OCI-LY3 (cell line): ENCODE measurements at regions not wholly inside any gene's neighbourhood (a gene's known extent, or its start where the extent isn't known, plus 50 kb on each side); places are given as distances from the start of the nearest gene placed in this dataset.

Experiments
- H2AFZ ChIP-seq: fragments of 200-600, 300-600 bp; shearing (Covaris generic); 2 replicates; pipeline ENCODE4 v1.6.0; 2014; ENCODE audit warnings: antibody characterized with exemption, low read depth, low read length
- H3K27ac ChIP-seq: fragments of 200-600, 300-600 bp; sonication (generic); 2 replicates; pipeline ENCODE4 v1.5.1; 2014; ENCODE audit warnings: mild to moderate bottlenecking, low read length, moderate library complexity, mixed read lengths
- H3K27me3 ChIP-seq: fragments of 200-600, 300-600 bp; sonication (generic); 2 replicates; pipeline ENCODE4 v1.6.1; 2014; ENCODE audit warnings: low read depth, low read length, mixed read lengths
- H3K36me3 ChIP-seq: fragments of 200-600, 300-600 bp; sonication (generic); replicated peaks from 2 replicates; pipeline ENCODE3; 2014; ENCODE audit warnings: low read depth, low read length, mixed read lengths
- H3K4me1 ChIP-seq: fragments of 300-600, 200-600 bp; sonication (generic); 2 replicates; pipeline ENCODE4 v1.6.1; 2014; ENCODE audit warnings: low read length, mixed read lengths
- H3K4me2 ChIP-seq: fragments of 200-600, 300-600 bp; sonication (generic); 2 replicates; pipeline ENCODE4 v1.6.1; 2014; ENCODE audit warnings: low read length, mixed read lengths
- H3K4me3 ChIP-seq: fragments of 300-600, 200-600 bp; sonication (generic); 2 replicates; pipeline ENCODE4 v1.5.1; 2014; ENCODE audit warnings: antibody characterized with exemption, mild to moderate bottlenecking, low read length, moderate library complexity
- H3K79me2 ChIP-seq: fragments of 300-600, 200-600 bp; shearing (Covaris generic); 2 replicates; pipeline ENCODE4 v1.6.1; 2014; ENCODE audit warnings: mild to moderate bottlenecking, low read length, mixed read lengths
- H3K9ac ChIP-seq: fragments of 300-600, 200-600 bp; shearing (Covaris generic); 2 replicates; pipeline ENCODE4 v1.6.0; 2014; ENCODE audit warnings: mild to moderate bottlenecking, low read length, moderate library complexity
- H3K9me3 ChIP-seq: fragments of 200-600, 300-600 bp; shearing (Covaris generic); 2 replicates; pipeline ENCODE4 v1.6.1; 2014; ENCODE audit warnings: low read length, mixed read lengths; ENCODE audit not compliant: insufficient read depth
- H4K20me1 ChIP-seq: fragments of 200-600, 300-600 bp; sonication (generic); 2 replicates; pipeline ENCODE4 v1.6.1; 2016; ENCODE audit warnings: low read length, mixed read lengths; ENCODE audit not compliant: insufficient read depth
- EZH2phosphoT487 ChIP-seq: fragments of 200-600 bp; shearing (Covaris generic); IDR thresholded peaks from 2 replicates; pipeline ENCODE4 v1.6.1; 2018; ENCODE audit warnings: antibody characterized with exemption, mixed run types, low read depth
- TF ChIP-seq, protein P1 (sequence below): fragments of 200-600, 300-600 bp; sonication (generic); IDR thresholded peaks from 2 replicates; pipeline ENCODE4 v1.5.1; 2014; ENCODE audit warnings: antibody characterized with exemption, low read length, low read depth

DNA sequence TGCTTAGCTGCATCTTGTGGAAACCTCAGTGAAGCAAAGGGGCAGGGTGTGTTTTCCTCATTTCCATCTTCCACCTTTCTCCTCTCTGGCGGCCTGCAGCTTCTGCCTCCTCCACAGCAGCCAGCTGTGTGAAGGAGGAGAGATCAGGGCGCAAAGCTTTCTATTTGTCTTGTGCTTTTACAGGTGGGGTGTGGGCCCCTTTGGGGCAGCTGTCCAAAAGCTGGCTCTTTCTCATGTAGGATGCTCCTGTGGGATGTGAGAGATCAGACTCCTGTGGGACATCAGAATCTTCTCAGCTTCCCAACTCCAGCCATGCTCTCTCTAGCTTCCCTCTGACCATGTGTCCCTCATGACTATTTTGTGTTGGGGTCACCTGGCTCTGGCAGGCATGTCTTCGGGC, 227.1 kb downstream of the MID1 start:
- H3K4me2 ChIP-seq = no peak overlapping the region
- no peaks in the 10 kb centered on the region for H3K4me1 ChIP-seq
- no peaks in the 10 kb centered on the region for H4K20me1 ChIP-seq
- TF ChIP-seq EZH2phosphoT487 = no peak
- TF ChIP-seq, protein P1, sequence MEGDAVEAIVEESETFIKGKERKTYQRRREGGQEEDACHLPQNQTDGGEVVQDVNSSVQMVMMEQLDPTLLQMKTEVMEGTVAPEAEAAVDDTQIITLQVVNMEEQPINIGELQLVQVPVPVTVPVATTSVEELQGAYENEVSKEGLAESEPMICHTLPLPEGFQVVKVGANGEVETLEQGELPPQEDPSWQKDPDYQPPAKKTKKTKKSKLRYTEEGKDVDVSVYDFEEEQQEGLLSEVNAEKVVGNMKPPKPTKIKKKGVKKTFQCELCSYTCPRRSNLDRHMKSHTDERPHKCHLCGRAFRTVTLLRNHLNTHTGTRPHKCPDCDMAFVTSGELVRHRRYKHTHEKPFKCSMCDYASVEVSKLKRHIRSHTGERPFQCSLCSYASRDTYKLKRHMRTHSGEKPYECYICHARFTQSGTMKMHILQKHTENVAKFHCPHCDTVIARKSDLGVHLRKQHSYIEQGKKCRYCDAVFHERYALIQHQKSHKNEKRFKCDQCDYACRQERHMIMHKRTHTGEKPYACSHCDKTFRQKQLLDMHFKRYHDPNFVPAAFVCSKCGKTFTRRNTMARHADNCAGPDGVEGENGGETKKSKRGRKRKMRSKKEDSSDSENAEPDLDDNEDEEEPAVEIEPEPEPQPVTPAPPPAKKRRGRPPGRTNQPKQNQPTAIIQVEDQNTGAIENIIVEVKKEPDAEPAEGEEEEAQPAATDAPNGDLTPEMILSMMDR = no peak
- no peak overlapping the region for H3K27ac ChIP-seq
- no peak overlapping the region for H2AFZ ChIP-seq
- no peaks in the 10 kb centered on the region for H3K9me3 ChIP-seq
- no peak overlapping the region for H3K9ac ChIP-seq
- no peaks in the 10 kb centered on the region for H3K79me2 ChIP-seq
- no peaks in the 10 kb centered on the region for H3K36me3 ChIP-seq
- H3K27me3 ChIP-seq = no peaks in the 10 kb centered on the region
- no peak overlapping the region for H3K4me3 ChIP-seq

DNA sequence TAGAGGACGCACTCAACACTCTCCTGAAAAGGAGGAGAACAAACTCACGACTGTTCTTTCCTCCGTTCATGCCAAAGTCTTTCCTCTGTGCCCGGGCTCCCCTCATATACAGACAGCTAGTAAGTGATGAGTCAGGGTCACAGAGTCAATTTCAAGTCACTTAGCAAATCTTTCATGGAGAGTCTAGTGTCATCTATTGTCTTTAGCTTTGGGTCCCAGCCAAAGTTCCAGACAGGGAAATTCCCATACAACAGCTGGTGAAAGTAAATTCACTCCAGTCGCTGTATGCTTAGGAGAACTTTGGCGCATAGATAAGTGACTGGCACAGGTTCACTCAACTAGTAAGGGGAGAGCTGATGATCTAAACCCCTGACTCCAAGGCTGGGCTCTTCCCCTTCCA, 226.5 kb downstream of the MID1 start:
- Histone ChIP-seq H3K79me2 (no peaks in the 10 kb centered on the region), H3K4me3 (no peak overlapping the region), H4K20me1 (no peaks in the 10 kb centered on the region), H3K27me3 (no peaks in the 10 kb centered on the region), H3K4me2 (no peak overlapping the region), H3K9me3 (no peaks in the 10 kb centered on the region), H2AFZ (no peak overlapping the region), H3K36me3 (no peaks in the 10 kb centered on the region), H3K27ac (no peak overlapping the region), H3K4me1 (no peaks in the 10 kb centered on the region), H3K9ac (no peak overlapping the region)
- TF ChIP-seq EZH2phosphoT487 = no peak
- TF ChIP-seq, protein P1 = no peak

DNA sequence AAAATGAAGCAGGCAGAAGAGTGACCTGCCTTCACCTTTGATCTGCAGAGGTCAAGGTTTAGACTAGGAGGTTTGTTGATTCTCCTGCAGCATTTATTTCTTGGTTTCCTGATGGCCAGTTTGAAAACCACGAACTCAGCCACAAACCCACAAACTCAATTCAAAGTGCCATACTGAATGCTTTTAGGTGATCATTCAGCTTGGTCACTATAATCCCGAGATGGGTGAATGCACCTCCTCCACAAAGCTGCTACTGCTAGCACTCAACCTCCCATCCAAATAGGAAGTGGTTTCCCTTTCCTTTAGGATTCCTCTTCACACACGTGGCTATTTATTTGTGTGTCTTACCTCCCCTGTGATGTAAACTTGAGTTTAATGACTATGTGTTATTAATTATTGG, 225.2 kb downstream of the MID1 start:
- Histone ChIP-seq H3K27me3 (no peaks in the 10 kb centered on the region), H3K4me3 (no peak overlapping the region), H3K79me2 (no peaks in the 10 kb centered on the region), H4K20me1 (no peaks in the 10 kb centered on the region), H3K9ac (no peak overlapping the region), H3K36me3 (no peaks in the 10 kb centered on the region), H3K9me3 (no peaks in the 10 kb centered on the region), H3K27ac (no peak overlapping the region), H2AFZ (no peak overlapping the region), H3K4me2 (no peak overlapping the region), H3K4me1 (no peaks in the 10 kb centered on the region)
- TF ChIP-seq, protein P1 = no peak
- TF ChIP-seq EZH2phosphoT487 = no peak
